ENCODE measurements at regions not wholly inside any gene's neighbourhood (a gene's known extent, or its start where the extent isn't known, plus 50 kb on each side); places are given as distances from the start of the nearest gene placed in this dataset.

- intact Hi-C loops (cut with DNase I), result no loop called here
- no peak for DNase-seq
- H3K9ac ChIP-seq (ENCODE audit: low read length in 3 of 3), result no peak overlapping the region
- no peaks in the 10 kb centered on the region for H3K27me3 ChIP-seq (ENCODE audit: control insufficient read depth, insufficient read depth, low read length)
- no peaks in the 10 kb centered on the region for H3K36me3 ChIP-seq (ENCODE audit: control insufficient read depth in 2 of 3, insufficient read depth in 3 of 3, low read length in 3 of 3)
- FAIRE-seq, result no peak
- no peaks in the 10 kb centered on the region for H3K4me1 ChIP-seq (ENCODE audit: control insufficient read depth in 2 of 3, insufficient read depth in 2 of 3, low read depth in 1 of 3, low read length in 3 of 3)
- no peak overlapping the region for H3K27ac ChIP-seq (ENCODE audit: low read depth in 2 of 2, low read length in 2 of 2)
- H3K9me3 ChIP-seq (ENCODE audit: control insufficient read depth in 2 of 3, insufficient read depth in 1 of 3, low read length in 3 of 3), result no peaks in the 10 kb centered on the region
- TF ChIP-seq CTCF (IDR thresholded peaks at IDR 0.05; ENCODE audit: borderline replicate concordance, extremely low read depth, insufficient read depth), result no peak
- H3K4me3 ChIP-seq (ENCODE audit: low read length in 3 of 3), result no peak overlapping the region
Observed at GRCh38 chr9:99607842-99608448, 213.7 kb upstream of the NR4A3 start.

- H3K9ac ChIP-seq (ENCODE audit: low read length in 3 of 3), result no peak overlapping the region
- no peaks in the 10 kb centered on the region for H3K27me3 ChIP-seq (ENCODE audit: control insufficient read depth, insufficient read depth, low read length)
- no peaks in the 10 kb centered on the region for H3K36me3 ChIP-seq (ENCODE audit: control insufficient read depth in 2 of 3, insufficient read depth in 3 of 3, low read length in 3 of 3)
- no peak for FAIRE-seq
- no peaks in the 10 kb centered on the region for H3K4me1 ChIP-seq (ENCODE audit: control insufficient read depth in 2 of 3, insufficient read depth in 2 of 3, low read depth in 1 of 3, low read length in 3 of 3)
- intact Hi-C loops (cut with DNase I), result no loop called here
- DNase-seq, result no peak
- no peak overlapping the region for H3K27ac ChIP-seq (ENCODE audit: low read depth in 2 of 2, low read length in 2 of 2)
- H3K4me3 ChIP-seq (ENCODE audit: low read length in 3 of 3), result no peak overlapping the region
- TF ChIP-seq CTCF (IDR thresholded peaks at IDR 0.05; ENCODE audit: borderline replicate concordance, extremely low read depth, insufficient read depth), result no peak
- H3K9me3 ChIP-seq (ENCODE audit: control insufficient read depth in 2 of 3, insufficient read depth in 1 of 3, low read length in 3 of 3), result no peaks in the 10 kb centered on the region
Observed at GRCh38 chr9:99614341-99614740, 207.3 kb upstream of the NR4A3 start.

GRCh38 chr9:99621040-99621439 is 200.6 kb upstream of the NR4A3 start:
- Histone ChIP-seq H3K9me3 (ENCODE audit: control insufficient read depth in 2 of 3, insufficient read depth in 1 of 3, low read length in 3 of 3) (no peaks in the 10 kb centered on the region), H3K4me1 (ENCODE audit: control insufficient read depth in 2 of 3, insufficient read depth in 2 of 3, low read depth in 1 of 3, low read length in 3 of 3) (no peaks in the 10 kb centered on the region), H3K9ac (ENCODE audit: low read length in 3 of 3) (no peak overlapping the region), H3K27me3 (ENCODE audit: control insufficient read depth, insufficient read depth, low read length) (no peaks in the 10 kb centered on the region), H3K36me3 (ENCODE audit: control insufficient read depth in 2 of 3, insufficient read depth in 3 of 3, low read length in 3 of 3) (no peaks in the 10 kb centered on the region), H3K4me3 (ENCODE audit: low read length in 3 of 3) (no peak overlapping the region), H3K27ac (ENCODE audit: low read depth in 2 of 2, low read length in 2 of 2) (no peak overlapping the region)
- TF ChIP-seq CTCF (IDR thresholded peaks at IDR 0.05; ENCODE audit: borderline replicate concordance, extremely low read depth, insufficient read depth), result no peak
- DNase-seq (no peak), FAIRE-seq (no peak)
- intact Hi-C loops (cut with DNase I), result no loop called here

- no peak overlapping the region for H3K9ac ChIP-seq (ENCODE audit: low read length in 3 of 3)
- no peak overlapping the region for H3K4me3 ChIP-seq (ENCODE audit: low read length in 3 of 3)
- H3K36me3 ChIP-seq (ENCODE audit: control insufficient read depth in 2 of 3, insufficient read depth in 3 of 3, low read length in 3 of 3), result no peaks in the 10 kb centered on the region
- H3K27me3 ChIP-seq (ENCODE audit: control insufficient read depth, insufficient read depth, low read length), result no peaks in the 10 kb centered on the region
- no peaks in the 10 kb centered on the region for H3K4me1 ChIP-seq (ENCODE audit: control insufficient read depth in 2 of 3, insufficient read depth in 2 of 3, low read depth in 1 of 3, low read length in 3 of 3)
- intact Hi-C loops (cut with DNase I), result no loop called here
- FAIRE-seq (no peak), DNase-seq (no peak)
- no peak for TF ChIP-seq CTCF (IDR thresholded peaks at IDR 0.05; ENCODE audit: borderline replicate concordance, extremely low read depth, insufficient read depth)
- no peaks in the 10 kb centered on the region for H3K9me3 ChIP-seq (ENCODE audit: control insufficient read depth in 2 of 3, insufficient read depth in 1 of 3, low read length in 3 of 3)
- H3K27ac ChIP-seq (ENCODE audit: low read depth in 2 of 2, low read length in 2 of 2), result no peak overlapping the region
Observed at GRCh38 chr9:99622679-99623078, 199.0 kb upstream of the NR4A3 start.

All from kidney (tissue), 13 donors.